Esophagus muscularis mucosa (tissue), 4 donors: ENCODE measurements at regions not wholly inside any gene's neighbourhood (a gene's known extent, or its start where the extent isn't known, plus 50 kb on each side); places are given as distances from the start of the nearest gene placed in this dataset.

Experiments used
- DNase-seq: peaks from one replicate; pipeline ENCODE4 v3.0.0-alpha.2; 2017; ENCODE audit errors: extremely low spot score
- H3K27ac ChIP-seq, 4 donors: fragments of 200-600 bp; sonication (generic); replicated peaks in 1 of 4; 1 replicate in 3 of 4; 2 replicates in 1 of 4; pipeline ENCODE4 v1.5.1; 2016 to 2019; ENCODE audit warnings: mild to moderate bottlenecking in 1 of 4
- H3K27me3 ChIP-seq, 4 donors: fragments of 200-600 bp; sonication (generic); one replicate each; pipeline versions ENCODE4 v1.5.1 to v1.6.0; 2016 to 2019
- H3K36me3 ChIP-seq, 4 donors: fragments of 200-600 bp; sonication (generic); one replicate each; pipeline ENCODE4 v1.5.1; 2016 to 2019
- H3K4me1 ChIP-seq, 4 donors: fragments of 200-600 bp; sonication (generic); one replicate each; pipeline ENCODE4 v1.5.1; 2016 to 2019
- H3K4me3 ChIP-seq, 4 donors: fragments of 200-600 bp; sonication (generic); 1 replicate in 2 of 4; 2 replicates in 2 of 4; pipeline ENCODE4 v1.5.1; 2016 to 2019; ENCODE audit warnings: mild to moderate bottlenecking in 4 of 4, moderate library complexity in 1 of 4
- H3K9me3 ChIP-seq, 4 donors: fragments of 200-600 bp; sonication (generic); 1 replicate in 3 of 4; 2 replicates in 1 of 4; pipeline ENCODE4 v1.5.1; 2016 to 2019
- EP300 ChIP-seq: sonication (generic); formaldehyde crosslinking; IDR thresholded peaks from one replicate; pipeline ENCODE4 v1.6.1; 2017; ENCODE audit warnings: antibody characterized with exemption
- POLR2A ChIP-seq: fragments of 450-650 bp; IDR thresholded peaks from one replicate; pipeline ENCODE4 v1.6.1; 2017; ENCODE audit warnings: antibody characterized with exemption, moderate library complexity, mild to moderate bottlenecking, low read depth
- POLR2AphosphoS5 ChIP-seq, 2 donors: sonication (generic); formaldehyde crosslinking; IDR thresholded peaks; one replicate each; pipeline ENCODE4 v1.6.1; 2017; ENCODE audit warnings: antibody characterized with exemption in 2 of 2
- WGBS: methylation state at CpG from one replicate; pipeline ENCODE4 v1.1.5; 2018; 5-methylcytosine and 5-hydroxymethylcytosine counted together
- intact Hi-C: fragments of 100-400 bp; cut with DNase I; formaldehyde crosslinking; loops from one replicate; pipeline ENCODE4 v1.15.1; 2023
- TF ChIP-seq, protein P1 (sequence below), 3 experiments: fragments of 200-600 bp in 2 of 3; fragments of 450-650 bp in 1 of 3; sonication (generic) in 2 of 3; IDR thresholded peaks; one replicate each; pipeline ENCODE4 v1.5.1; 2017 to 2019; ENCODE audit warnings: antibody characterized with exemption in 3 of 3, mild to moderate bottlenecking in 2 of 3, moderate library complexity in 1 of 3

DNA sequence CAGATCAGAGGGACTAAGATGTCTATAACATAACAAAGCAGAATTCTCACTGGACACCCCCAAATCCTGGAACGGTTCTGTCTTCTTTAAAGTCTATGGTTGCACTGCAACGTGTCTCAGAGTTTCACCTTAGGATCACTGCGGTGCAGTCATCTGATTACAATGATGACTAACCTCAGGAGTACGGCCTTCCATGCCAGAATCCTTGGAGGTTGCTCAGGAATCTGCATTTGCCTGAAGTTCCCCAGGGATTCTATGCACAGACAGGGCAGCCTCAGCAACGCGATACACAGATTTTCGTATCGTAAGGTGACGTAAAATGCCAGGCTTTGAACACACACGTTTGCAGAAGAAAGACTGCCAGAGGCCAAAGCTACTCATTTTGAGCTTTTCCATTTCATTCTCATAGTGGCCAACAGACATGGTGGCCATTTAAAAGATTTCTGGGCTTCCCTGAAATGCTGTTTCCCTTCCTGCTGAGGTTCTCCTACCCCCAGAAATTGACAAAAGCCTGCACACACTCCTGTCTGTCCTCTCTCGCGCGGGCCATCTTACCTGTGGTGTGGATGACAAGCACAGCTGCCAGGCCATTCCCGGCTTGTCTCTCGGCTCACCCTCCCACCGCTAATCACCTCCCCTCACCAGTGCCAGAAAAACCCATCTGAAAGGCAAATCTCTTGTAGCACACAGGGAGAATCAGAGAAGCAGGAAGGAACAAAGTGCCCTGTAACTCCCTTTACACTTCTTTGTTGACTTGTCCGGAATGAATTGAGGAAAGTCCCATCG, 148.8 kb downstream of the ACKR3 start:
- H3K9me3 ChIP-seq = no peaks in the 10 kb centered on the region
- 94% methylated on average over 17 of the region's 18 CpGs for WGBS
- DNase-seq = no peak
- H3K4me3 ChIP-seq = no peak overlapping the region
- H3K4me1 ChIP-seq = peaks cover 0 to 19% (median 13%) of the 10 kb centered on the region in 4 donors
- no peaks in the 10 kb centered on the region for H3K27me3 ChIP-seq
- intact Hi-C loops = no loop called here
- H3K36me3 ChIP-seq = no peaks in the 10 kb centered on the region
- TF ChIP-seq POLR2AphosphoS5 (IDR thresholded peaks at IDR 0.05) (no peak), POLR2A (no peak), EP300 (no peak)
- TF ChIP-seq, protein P1, sequence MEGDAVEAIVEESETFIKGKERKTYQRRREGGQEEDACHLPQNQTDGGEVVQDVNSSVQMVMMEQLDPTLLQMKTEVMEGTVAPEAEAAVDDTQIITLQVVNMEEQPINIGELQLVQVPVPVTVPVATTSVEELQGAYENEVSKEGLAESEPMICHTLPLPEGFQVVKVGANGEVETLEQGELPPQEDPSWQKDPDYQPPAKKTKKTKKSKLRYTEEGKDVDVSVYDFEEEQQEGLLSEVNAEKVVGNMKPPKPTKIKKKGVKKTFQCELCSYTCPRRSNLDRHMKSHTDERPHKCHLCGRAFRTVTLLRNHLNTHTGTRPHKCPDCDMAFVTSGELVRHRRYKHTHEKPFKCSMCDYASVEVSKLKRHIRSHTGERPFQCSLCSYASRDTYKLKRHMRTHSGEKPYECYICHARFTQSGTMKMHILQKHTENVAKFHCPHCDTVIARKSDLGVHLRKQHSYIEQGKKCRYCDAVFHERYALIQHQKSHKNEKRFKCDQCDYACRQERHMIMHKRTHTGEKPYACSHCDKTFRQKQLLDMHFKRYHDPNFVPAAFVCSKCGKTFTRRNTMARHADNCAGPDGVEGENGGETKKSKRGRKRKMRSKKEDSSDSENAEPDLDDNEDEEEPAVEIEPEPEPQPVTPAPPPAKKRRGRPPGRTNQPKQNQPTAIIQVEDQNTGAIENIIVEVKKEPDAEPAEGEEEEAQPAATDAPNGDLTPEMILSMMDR (IDR thresholded peaks at IDR 0.05) = no peak
- no peak overlapping the region for H3K27ac ChIP-seq

GRCh38 chr2:236719192-236719635, 149.6 kb downstream of the ACKR3 start:
- TF ChIP-seq EP300 (no peak), POLR2A (no peak), POLR2AphosphoS5 (IDR thresholded peaks at IDR 0.05) (no peak)
- TF ChIP-seq, protein P1 (IDR thresholded peaks at IDR 0.05) = no peak
- intact Hi-C loops = no loop called here
- Histone ChIP-seq H3K4me3 (no peak overlapping the region), H3K36me3 (no peaks in the 10 kb centered on the region), H3K4me1 (peaks cover 0 to 15% (median 9%) of the 10 kb centered on the region in 4 donors), H3K27me3 (no peaks in the 10 kb centered on the region), H3K9me3 (no peaks in the 10 kb centered on the region), H3K27ac (no peak overlapping the region)
- WGBS = 87% methylated on average over 9 of the region's 9 CpGs
- DNase-seq = no peak

DNA sequence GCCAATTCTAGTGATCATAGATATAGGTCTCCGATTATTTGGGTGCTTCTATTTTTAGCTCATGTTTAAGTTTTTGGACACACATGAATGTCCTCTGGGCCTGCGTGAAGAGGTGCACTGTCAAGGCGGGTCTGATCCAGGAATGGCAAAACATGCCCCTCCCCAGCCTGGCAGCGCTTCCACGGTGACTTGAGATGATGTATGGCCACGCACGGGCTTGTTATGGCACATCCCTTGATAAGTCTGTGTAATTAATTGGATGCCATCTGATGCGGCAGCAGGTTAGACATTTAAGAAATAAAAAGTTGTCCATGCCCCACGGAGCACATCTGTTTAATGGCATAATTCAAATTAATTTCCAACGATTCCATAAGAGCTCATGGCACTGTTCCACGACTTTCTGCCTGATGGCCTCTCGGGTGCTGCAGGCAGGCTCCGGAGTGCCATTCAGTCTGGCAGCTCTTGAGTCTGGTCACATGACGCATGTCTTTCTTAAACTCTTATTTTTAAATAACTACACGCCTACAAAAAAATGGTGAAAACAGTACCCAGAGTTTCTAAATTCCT, 151.4 kb downstream of the ACKR3 start:
- no peaks in the 10 kb centered on the region for H3K27me3 ChIP-seq
- H3K4me3 ChIP-seq = no peak overlapping the region
- WGBS = 73% methylated on average over 15 of the region's 15 CpGs
- H3K36me3 ChIP-seq = no peaks in the 10 kb centered on the region
- intact Hi-C loops = no loop called here
- no peaks in the 10 kb centered on the region for H3K9me3 ChIP-seq
- H3K4me1 ChIP-seq = no peaks in the 10 kb centered on the region
- TF ChIP-seq EP300 (no peak), POLR2A (no peak), POLR2AphosphoS5 (IDR thresholded peaks at IDR 0.05) (no peak)
- TF ChIP-seq, protein P1 (IDR thresholded peaks at IDR 0.05) = no peak
- DNase-seq = no peak
- no peak overlapping the region for H3K27ac ChIP-seq

GRCh38 chr2:236724200-236724599, 154.6 kb downstream of the ACKR3 start:
- no peak for TF ChIP-seq POLR2A
- no peak for TF ChIP-seq EP300
- TF ChIP-seq, protein P1 (IDR thresholded peaks at IDR 0.05) = no peak
- no peak for TF ChIP-seq POLR2AphosphoS5 (IDR thresholded peaks at IDR 0.05)
- intact Hi-C loops = no loop called here
- DNase-seq = no peak
- H3K27ac ChIP-seq = no peak overlapping the region
- no peaks in the 10 kb centered on the region for H3K9me3 ChIP-seq
- no peaks in the 10 kb centered on the region for H3K27me3 ChIP-seq
- no peaks in the 10 kb centered on the region for H3K36me3 ChIP-seq
- no peak overlapping the region for H3K4me3 ChIP-seq
- 97% methylated on average over 6 of the region's 6 CpGs for WGBS
- no peaks in the 10 kb centered on the region for H3K4me1 ChIP-seq
